ENCODE measurements at regions not wholly inside any gene's neighbourhood (a gene's known extent, or its start where the extent isn't known, plus 50 kb on each side); places are given as distances from the start of the nearest gene placed in this dataset.

GRCh38 chr6:94401311-94401710 lies 982.0 kb upstream of the EPHA7 start:
- no peak for TF ChIP-seq CTCF (IDR thresholded peaks at IDR 0.05)
- TF ChIP-seq POLR2A (IDR thresholded peaks at IDR 0.05): no peak

Data from thyroid gland (tissue), 4 donors.